ENCODE measurements at regions not wholly inside any gene's neighbourhood (a gene's known extent, or its start where the extent isn't known, plus 50 kb on each side); places are given as distances from the start of the nearest gene placed in this dataset.

GRCh38 chr3:27594096-27594690, 110.0 kb upstream of the SLC4A7 start (continued):
- TF ChIP-seq, protein P1, sequence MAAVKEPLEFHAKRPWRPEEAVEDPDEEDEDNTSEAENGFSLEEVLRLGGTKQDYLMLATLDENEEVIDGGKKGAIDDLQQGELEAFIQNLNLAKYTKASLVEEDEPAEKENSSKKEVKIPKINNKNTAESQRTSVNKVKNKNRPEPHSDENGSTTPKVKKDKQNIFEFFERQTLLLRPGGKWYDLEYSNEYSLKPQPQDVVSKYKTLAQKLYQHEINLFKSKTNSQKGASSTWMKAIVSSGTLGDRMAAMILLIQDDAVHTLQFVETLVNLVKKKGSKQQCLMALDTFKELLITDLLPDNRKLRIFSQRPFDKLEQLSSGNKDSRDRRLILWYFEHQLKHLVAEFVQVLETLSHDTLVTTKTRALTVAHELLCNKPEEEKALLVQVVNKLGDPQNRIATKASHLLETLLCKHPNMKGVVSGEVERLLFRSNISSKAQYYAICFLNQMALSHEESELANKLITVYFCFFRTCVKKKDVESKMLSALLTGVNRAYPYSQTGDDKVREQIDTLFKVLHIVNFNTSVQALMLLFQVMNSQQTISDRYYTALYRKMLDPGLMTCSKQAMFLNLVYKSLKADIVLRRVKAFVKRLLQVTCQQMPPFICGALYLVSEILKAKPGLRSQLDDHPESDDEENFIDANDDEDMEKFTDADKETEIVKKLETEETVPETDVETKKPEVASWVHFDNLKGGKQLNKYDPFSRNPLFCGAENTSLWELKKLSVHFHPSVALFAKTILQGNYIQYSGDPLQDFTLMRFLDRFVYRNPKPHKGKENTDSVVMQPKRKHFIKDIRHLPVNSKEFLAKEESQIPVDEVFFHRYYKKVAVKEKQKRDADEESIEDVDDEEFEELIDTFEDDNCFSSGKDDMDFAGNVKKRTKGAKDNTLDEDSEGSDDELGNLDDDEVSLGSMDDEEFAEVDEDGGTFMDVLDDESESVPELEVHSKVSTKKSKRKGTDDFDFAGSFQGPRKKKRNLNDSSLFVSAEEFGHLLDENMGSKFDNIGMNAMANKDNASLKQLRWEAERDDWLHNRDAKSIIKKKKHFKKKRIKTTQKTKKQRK (IDR thresholded peaks at IDR 0.05; ENCODE audit: borderline replicate concordance, low read depth, low read length): no peak
- TF ChIP-seq, protein P2, sequence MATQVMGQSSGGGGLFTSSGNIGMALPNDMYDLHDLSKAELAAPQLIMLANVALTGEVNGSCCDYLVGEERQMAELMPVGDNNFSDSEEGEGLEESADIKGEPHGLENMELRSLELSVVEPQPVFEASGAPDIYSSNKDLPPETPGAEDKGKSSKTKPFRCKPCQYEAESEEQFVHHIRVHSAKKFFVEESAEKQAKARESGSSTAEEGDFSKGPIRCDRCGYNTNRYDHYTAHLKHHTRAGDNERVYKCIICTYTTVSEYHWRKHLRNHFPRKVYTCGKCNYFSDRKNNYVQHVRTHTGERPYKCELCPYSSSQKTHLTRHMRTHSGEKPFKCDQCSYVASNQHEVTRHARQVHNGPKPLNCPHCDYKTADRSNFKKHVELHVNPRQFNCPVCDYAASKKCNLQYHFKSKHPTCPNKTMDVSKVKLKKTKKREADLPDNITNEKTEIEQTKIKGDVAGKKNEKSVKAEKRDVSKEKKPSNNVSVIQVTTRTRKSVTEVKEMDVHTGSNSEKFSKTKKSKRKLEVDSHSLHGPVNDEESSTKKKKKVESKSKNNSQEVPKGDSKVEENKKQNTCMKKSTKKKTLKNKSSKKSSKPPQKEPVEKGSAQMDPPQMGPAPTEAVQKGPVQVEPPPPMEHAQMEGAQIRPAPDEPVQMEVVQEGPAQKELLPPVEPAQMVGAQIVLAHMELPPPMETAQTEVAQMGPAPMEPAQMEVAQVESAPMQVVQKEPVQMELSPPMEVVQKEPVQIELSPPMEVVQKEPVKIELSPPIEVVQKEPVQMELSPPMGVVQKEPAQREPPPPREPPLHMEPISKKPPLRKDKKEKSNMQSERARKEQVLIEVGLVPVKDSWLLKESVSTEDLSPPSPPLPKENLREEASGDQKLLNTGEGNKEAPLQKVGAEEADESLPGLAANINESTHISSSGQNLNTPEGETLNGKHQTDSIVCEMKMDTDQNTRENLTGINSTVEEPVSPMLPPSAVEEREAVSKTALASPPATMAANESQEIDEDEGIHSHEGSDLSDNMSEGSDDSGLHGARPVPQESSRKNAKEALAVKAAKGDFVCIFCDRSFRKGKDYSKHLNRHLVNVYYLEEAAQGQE (IDR thresholded peaks at IDR 0.05; ENCODE audit: borderline replicate concordance): no peak
- TF ChIP-seq, protein P2 (CRISPR knock-in tag; IDR thresholded peaks at IDR 0.05; ENCODE audit: low read depth): no peak
- TF ChIP-seq, protein P3, sequence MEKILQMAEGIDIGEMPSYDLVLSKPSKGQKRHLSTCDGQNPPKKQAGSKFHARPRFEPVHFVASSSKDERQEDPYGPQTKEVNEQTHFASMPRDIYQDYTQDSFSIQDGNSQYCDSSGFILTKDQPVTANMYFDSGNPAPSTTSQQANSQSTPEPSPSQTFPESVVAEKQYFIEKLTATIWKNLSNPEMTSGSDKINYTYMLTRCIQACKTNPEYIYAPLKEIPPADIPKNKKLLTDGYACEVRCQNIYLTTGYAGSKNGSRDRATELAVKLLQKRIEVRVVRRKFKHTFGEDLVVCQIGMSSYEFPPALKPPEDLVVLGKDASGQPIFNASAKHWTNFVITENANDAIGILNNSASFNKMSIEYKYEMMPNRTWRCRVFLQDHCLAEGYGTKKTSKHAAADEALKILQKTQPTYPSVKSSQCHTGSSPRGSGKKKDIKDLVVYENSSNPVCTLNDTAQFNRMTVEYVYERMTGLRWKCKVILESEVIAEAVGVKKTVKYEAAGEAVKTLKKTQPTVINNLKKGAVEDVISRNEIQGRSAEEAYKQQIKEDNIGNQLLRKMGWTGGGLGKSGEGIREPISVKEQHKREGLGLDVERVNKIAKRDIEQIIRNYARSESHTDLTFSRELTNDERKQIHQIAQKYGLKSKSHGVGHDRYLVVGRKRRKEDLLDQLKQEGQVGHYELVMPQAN (IDR thresholded peaks at IDR 0.05; ENCODE audit: borderline replicate concordance): no peak
